DND-41 (cell line): ENCODE measurements at regions not wholly inside any gene's neighbourhood (a gene's known extent, or its start where the extent isn't known, plus 50 kb on each side); places are given as distances from the start of the nearest gene placed in this dataset.

Source experiments
- ATAC-seq: fragments of 200-7000 bp; cut with Tn5 transposase; 3 replicates; pipeline ENCODE4 v1.9.1; 2021; ENCODE audit warnings: low read depth; ENCODE audit not compliant: insufficient read depth
- DNase-seq: peaks from one replicate; pipeline ENCODE4 v3.0.0-alpha.2; 2020
- H2AFZ ChIP-seq: 2 replicates; pipeline ENCODE4 v1.6.0; 2012; ENCODE audit warnings: low read depth, low read length
- H3K27ac ChIP-seq: 2 replicates; pipeline ENCODE4 v1.5.1; 2012; ENCODE audit warnings: low read length, inconsistent platforms
- H3K27me3 ChIP-seq: fragments of 200-600 bp; sonication (generic); 2 replicates; pipeline ENCODE4 v1.6.0; 2012; ENCODE audit warnings: low read length, mild to moderate bottlenecking, inconsistent platforms; ENCODE audit not compliant: insufficient read depth, poor library complexity
- H3K36me3 ChIP-seq: 2 replicates; pipeline ENCODE4 v1.5.1; 2012; ENCODE audit warnings: low read length, inconsistent platforms; ENCODE audit not compliant: insufficient read depth
- H3K4me1 ChIP-seq: 2 replicates; pipeline ENCODE4 v1.5.1; 2012; ENCODE audit warnings: mild to moderate bottlenecking, low read length; ENCODE audit not compliant: insufficient read depth
- H3K4me2 ChIP-seq: 2 replicates; pipeline ENCODE4 v1.6.0; 2012; ENCODE audit warnings: mild to moderate bottlenecking, moderate library complexity, low read length, inconsistent platforms; ENCODE audit not compliant: insufficient read depth
- H3K4me3 ChIP-seq, 2 experiments: fragments of 200-600 bp in 1 of 2; shearing (Covaris generic) in 1 of 2; 2 replicates each; pipeline ENCODE4 v1.5.1; 2012 to 2016; ENCODE audit warnings: inconsistent platforms in 2 of 2, low read length in 2 of 2, mild to moderate bottlenecking in 2 of 2, low read depth in 1 of 2, moderate library complexity in 1 of 2
- H3K79me2 ChIP-seq: 2 replicates; pipeline ENCODE4 v1.6.0; 2012; ENCODE audit warnings: low read length, inconsistent platforms; ENCODE audit not compliant: insufficient read depth
- H3K9ac ChIP-seq: 2 replicates; pipeline ENCODE4 v1.6.0; 2012; ENCODE audit warnings: low read depth, mild to moderate bottlenecking, inconsistent platforms, low read length, moderate library complexity
- H3K9me3 ChIP-seq: 2 replicates; pipeline ENCODE4 v1.5.1; 2012; ENCODE audit warnings: low read length, moderate library complexity, mild to moderate bottlenecking, inconsistent platforms; ENCODE audit not compliant: insufficient read depth, severe bottlenecking
- H4K20me1 ChIP-seq: 2 replicates; pipeline ENCODE4 v1.6.0; 2012; ENCODE audit warnings: low read length; ENCODE audit not compliant: insufficient read depth
- CTCF ChIP-seq: IDR thresholded peaks from 2 replicates; pipeline ENCODE4 v1.5.1; 2012; ENCODE audit warnings: borderline replicate concordance, low read length, moderate library complexity, mild to moderate bottlenecking; ENCODE audit not compliant: poor library complexity, severe bottlenecking; ENCODE audit errors: extremely low read depth
- EZH2 ChIP-seq: IDR thresholded peaks from 3 replicates; pipeline ENCODE4 v1.6.1; 2012; ENCODE audit warnings: borderline replicate concordance, low read depth, mild to moderate bottlenecking, moderate library complexity, low read length, inconsistent platforms; ENCODE audit not compliant: severe bottlenecking

- Histone ChIP-seq H4K20me1 (no peaks in the 10 kb centered on the region), H3K9me3 (no peaks in the 10 kb centered on the region), H3K4me2 (no peak overlapping the region), H3K4me3 (no peak overlapping the region), H3K27me3 (no peaks in the 10 kb centered on the region), H3K9ac (no peak overlapping the region), H3K36me3 (no peaks in the 10 kb centered on the region), H3K79me2 (no peaks in the 10 kb centered on the region), H3K4me1 (no peaks in the 10 kb centered on the region), H2AFZ (no peak overlapping the region), H3K27ac (no peak overlapping the region)
- ATAC-seq: no peak
- TF ChIP-seq EZH2: no peak
- no peak for TF ChIP-seq CTCF
- no peak for DNase-seq
Measured at GRCh38 chr9:78962156-78962555, 609.6 kb upstream of the TLE4 start.

- Histone ChIP-seq H3K27me3 (no peaks in the 10 kb centered on the region), H3K27ac (no peak overlapping the region), H3K4me3 (no peak overlapping the region), H3K4me1 (no peaks in the 10 kb centered on the region), H2AFZ (no peak overlapping the region), H3K9me3 (no peaks in the 10 kb centered on the region), H3K9ac (no peak overlapping the region), H3K36me3 (no peaks in the 10 kb centered on the region), H4K20me1 (no peaks in the 10 kb centered on the region), H3K79me2 (no peaks in the 10 kb centered on the region), H3K4me2 (no peak overlapping the region)
- TF ChIP-seq EZH2: no peak
- no peak for TF ChIP-seq CTCF
- DNase-seq (no peak), ATAC-seq (no peak)
Measured at GRCh38 chr9:78963911-78964310, 607.9 kb upstream of the TLE4 start.

- ATAC-seq (no peak), DNase-seq (no peak)
- Histone ChIP-seq H2AFZ (no peak overlapping the region), H3K36me3 (no peaks in the 10 kb centered on the region), H3K27me3 (no peaks in the 10 kb centered on the region), H3K4me2 (no peak overlapping the region), H3K4me1 (no peaks in the 10 kb centered on the region), H3K9ac (no peak overlapping the region), H4K20me1 (no peaks in the 10 kb centered on the region), H3K9me3 (no peaks in the 10 kb centered on the region), H3K4me3 (no peak overlapping the region), H3K79me2 (no peaks in the 10 kb centered on the region), H3K27ac (no peak overlapping the region)
- TF ChIP-seq CTCF (no peak), EZH2 (no peak)
Measured at GRCh38 chr9:78967596-78968217, 604.1 kb upstream of the TLE4 start.

GRCh38 chr9:78970375-78970774 is 601.4 kb upstream of the TLE4 start:
- H3K27me3 ChIP-seq: no peaks in the 10 kb centered on the region
- H3K9me3 ChIP-seq: no peaks in the 10 kb centered on the region
- no peak overlapping the region for H3K27ac ChIP-seq
- TF ChIP-seq EZH2 (no peak), CTCF (no peak)
- no peak overlapping the region for H3K4me2 ChIP-seq
- H3K36me3 ChIP-seq: no peaks in the 10 kb centered on the region
- no peaks in the 10 kb centered on the region for H3K4me1 ChIP-seq
- no peak overlapping the region for H2AFZ ChIP-seq
- no peak overlapping the region for H3K9ac ChIP-seq
- H4K20me1 ChIP-seq: no peaks in the 10 kb centered on the region
- no peak overlapping the region for H3K4me3 ChIP-seq
- ATAC-seq (no peak), DNase-seq (no peak)
- no peaks in the 10 kb centered on the region for H3K79me2 ChIP-seq
